HEK293 (cell line): ENCODE measurements at regions not wholly inside any gene's neighbourhood (a gene's known extent, or its start where the extent isn't known, plus 50 kb on each side); places are given as distances from the start of the nearest gene placed in this dataset.

ENCODE experiments used
- CTCF ChIP-seq: fragments of 450-650 bp; formaldehyde crosslinking; IDR thresholded peaks from 2 replicates; pipeline ENCODE4 v1.5.1; 2016; ENCODE audit warnings: missing biosample characterization, missing genetic modification characterization
- ZBTB21 ChIP-seq: fragments of 450-650 bp; formaldehyde crosslinking; IDR thresholded peaks from 2 replicates; pipeline ENCODE4 v1.5.1; 2017; ENCODE audit warnings: missing biosample characterization, missing genetic modification characterization
- ZNF140 ChIP-seq: fragments of 450-650 bp; formaldehyde crosslinking; IDR thresholded peaks from 2 replicates; pipeline ENCODE4 v1.5.1; 2016; ENCODE audit warnings: missing biosample characterization, missing genetic modification characterization
- ZNF302 ChIP-seq: fragments of 450-650 bp; formaldehyde crosslinking; IDR thresholded peaks from 2 replicates; pipeline ENCODE4 v1.5.1; 2016; ENCODE audit warnings: missing biosample characterization, missing genetic modification characterization, low read depth
- ZNF600 ChIP-seq: fragments of 450-650 bp; formaldehyde crosslinking; IDR thresholded peaks from 2 replicates; pipeline ENCODE4 v1.5.1; 2016; ENCODE audit warnings: missing biosample characterization, missing genetic modification characterization

- TF ChIP-seq ZBTB21 (no peak), ZNF140 (no peak), ZNF302 (tag by site-specific recombination) (no peak), CTCF (tag by site-specific recombination) (no peak), ZNF600 (no peak)
These were observed 77.2 kb upstream of the ARPP21 start for GRCh38 chr3:35562141-35562540.
